GM23338 (cell line): ENCODE measurements at regions not wholly inside any gene's neighbourhood (a gene's known extent, or its start where the extent isn't known, plus 50 kb on each side); places are given as distances from the start of the nearest gene placed in this dataset.

Source experiments
- ATAC-seq: fragments of 200-7000 bp; cut with Tn5 transposase; 3 replicates; pipeline ENCODE4 v1.9.1; 2020
- DNase-seq: peaks from one replicate; pipeline ENCODE4 v3.0.0-alpha.2; 2015; ENCODE audit warnings: low spot score
- H2AFZ ChIP-seq: fragments of 200-600 bp; sonication (generic); 2 replicates; pipeline ENCODE4 v1.8.0; 2016; ENCODE audit warnings: antibody characterized with exemption, mild to moderate bottlenecking, moderate library complexity
- H3F3A ChIP-seq: fragments of 200-600 bp; sonication (generic); replicated peaks from 2 replicates; pipeline ENCODE4 v1.8.0; 2017; ENCODE audit warnings: antibody characterized with exemption, mixed run types, low read depth
- H3K27ac ChIP-seq: fragments of 200-600 bp; sonication (generic); 2 replicates; pipeline ENCODE4 v1.6.1; 2016; ENCODE audit warnings: low read depth
- H3K27me3 ChIP-seq: fragments of 200-600 bp; sonication (generic); 2 replicates; pipeline ENCODE4 v1.8.0; 2016; ENCODE audit warnings: mild to moderate bottlenecking, mixed run types, moderate library complexity; ENCODE audit not compliant: insufficient read depth
- H3K36me3 ChIP-seq: fragments of 200-600 bp; sonication (generic); 2 replicates; pipeline ENCODE4 v1.8.0; 2016; ENCODE audit warnings: mild to moderate bottlenecking; ENCODE audit not compliant: insufficient read depth
- H3K4me1 ChIP-seq: fragments of 200-600 bp; sonication (generic); 2 replicates; pipeline ENCODE4 v1.8.0; 2016; ENCODE audit warnings: mild to moderate bottlenecking, moderate library complexity; ENCODE audit not compliant: insufficient read depth
- H3K4me2 ChIP-seq: fragments of 200-600 bp; sonication (generic); 2 replicates; pipeline ENCODE4 v1.7.1; 2017; ENCODE audit warnings: mixed run types
- H3K4me3 ChIP-seq: fragments of 200-600 bp; sonication (generic); 2 replicates; pipeline ENCODE4 v1.6.1; 2016; ENCODE audit warnings: mixed run types
- H3K79me2 ChIP-seq: fragments of 200-600 bp; sonication (generic); replicated peaks from 2 replicates; pipeline ENCODE4 v1.8.0; 2017; ENCODE audit warnings: mild to moderate bottlenecking; ENCODE audit not compliant: insufficient read depth
- H3K9me2 ChIP-seq: fragments of 200-600 bp; sonication (generic); 2 replicates; pipeline ENCODE4 v1.8.0; 2017; ENCODE audit not compliant: insufficient read depth
- H4K20me1 ChIP-seq: fragments of 200-600 bp; sonication (generic); replicated peaks from 2 replicates; pipeline ENCODE4 v1.8.0; 2017; ENCODE audit warnings: mild to moderate bottlenecking; ENCODE audit not compliant: insufficient read depth
- H3K27ac Mint-ChIP-seq: 2 replicates; pipeline ENCODE4 v1.8.0; 2020; ENCODE audit warnings: inconsistent platforms, mild to moderate bottlenecking, moderate library complexity, mixed read lengths
- H3K27me3 Mint-ChIP-seq: 3 replicates; pipeline ENCODE4 v1.8.0; 2022; ENCODE audit warnings: low read depth, mild to moderate bottlenecking, moderate library complexity, mixed read lengths, inconsistent platforms; ENCODE audit not compliant: insufficient read depth, poor library complexity
- H3K36me3 Mint-ChIP-seq: 3 replicates; pipeline ENCODE4 v1.8.0; 2021; ENCODE audit warnings: low read depth, mild to moderate bottlenecking, inconsistent platforms, moderate library complexity, mixed read lengths
- H3K4me1 Mint-ChIP-seq: 3 replicates; pipeline ENCODE4 v1.8.0; 2020; ENCODE audit warnings: mild to moderate bottlenecking, inconsistent platforms, mixed read lengths
- H3K4me3 Mint-ChIP-seq: 3 replicates; pipeline ENCODE4 v1.8.0; 2021; ENCODE audit warnings: moderate library complexity, mild to moderate bottlenecking, inconsistent platforms, mixed read lengths
- H3K9me3 Mint-ChIP-seq: 3 replicates; pipeline ENCODE4 v1.8.0; 2020; ENCODE audit warnings: moderate library complexity, mild to moderate bottlenecking, inconsistent platforms, mixed read lengths
- EZH2 ChIP-seq: fragments of 200-600 bp; sonication (generic); IDR thresholded peaks from one replicate; pipeline ENCODE4 v1.8.0; 2017; ENCODE audit warnings: antibody characterized with exemption, mild to moderate bottlenecking, low read depth; ENCODE audit not compliant: unreplicated experiment
- EZH2phosphoT487 ChIP-seq: fragments of 200-600 bp; sonication (generic); IDR thresholded peaks from one replicate; pipeline ENCODE4 v1.8.1; 2018; ENCODE audit warnings: antibody characterized with exemption; ENCODE audit not compliant: unreplicated experiment
- JUNB ChIP-seq: IDR thresholded peaks from one replicate; pipeline ENCODE4 v1.6.1; 2016; ENCODE audit warnings: antibody characterized with exemption; ENCODE audit not compliant: unreplicated experiment
- NANOG ChIP-seq: IDR thresholded peaks from 2 replicates; pipeline ENCODE4 v1.6.1; 2016; ENCODE audit warnings: antibody characterized with exemption, borderline replicate concordance
- POLR2AphosphoS5 ChIP-seq: IDR thresholded peaks from 2 replicates; pipeline ENCODE4 v1.6.1; 2016; ENCODE audit warnings: antibody characterized with exemption, low read depth
- STAT1 ChIP-seq: IDR thresholded peaks from one replicate; pipeline ENCODE4 v1.6.1; 2016; ENCODE audit warnings: antibody characterized with exemption; ENCODE audit not compliant: unreplicated experiment
- ZNF114 ChIP-seq: fragments of 250-450 bp; sonication (Bioruptor Pico); IDR thresholded peaks from 2 replicates; pipeline ENCODE4 v1.5.0; 2020; ENCODE audit warnings: mild to moderate bottlenecking, moderate library complexity
- ZNF331 ChIP-seq: fragments of 250-450 bp; sonication (Bioruptor Pico); IDR thresholded peaks from 2 replicates; pipeline ENCODE4 v1.5.0; 2020; ENCODE audit warnings: low read depth, mild to moderate bottlenecking, moderate library complexity
- TF ChIP-seq, protein P1 (sequence below): IDR thresholded peaks from 2 replicates; pipeline ENCODE4 v1.6.1; 2016; ENCODE audit warnings: antibody characterized with exemption
- TF ChIP-seq, protein P2 (sequence below): fragments of 250-450 bp; sonication (Bioruptor Pico); IDR thresholded peaks from 2 replicates; pipeline ENCODE4 v1.5.0; 2020; ENCODE audit warnings: mild to moderate bottlenecking, moderate library complexity
- TF ChIP-seq, protein P3 (sequence below): IDR thresholded peaks from one replicate; pipeline ENCODE4 v1.6.1; 2018; ENCODE audit warnings: antibody characterized with exemption; ENCODE audit not compliant: unreplicated experiment
- TF ChIP-seq, protein P4 (sequence below), 2 experiments: fragments of 200-600 bp in 1 of 2; sonication (generic) in 1 of 2; conservative IDR thresholded peaks; 2 replicates each; pipeline versions ENCODE4 v1.5.1 to v1.6.1; 2016 to 2017; ENCODE audit warnings: antibody characterized with exemption in 2 of 2, low read depth in 2 of 2, mild to moderate bottlenecking in 2 of 2, moderate library complexity in 1 of 2

DNA sequence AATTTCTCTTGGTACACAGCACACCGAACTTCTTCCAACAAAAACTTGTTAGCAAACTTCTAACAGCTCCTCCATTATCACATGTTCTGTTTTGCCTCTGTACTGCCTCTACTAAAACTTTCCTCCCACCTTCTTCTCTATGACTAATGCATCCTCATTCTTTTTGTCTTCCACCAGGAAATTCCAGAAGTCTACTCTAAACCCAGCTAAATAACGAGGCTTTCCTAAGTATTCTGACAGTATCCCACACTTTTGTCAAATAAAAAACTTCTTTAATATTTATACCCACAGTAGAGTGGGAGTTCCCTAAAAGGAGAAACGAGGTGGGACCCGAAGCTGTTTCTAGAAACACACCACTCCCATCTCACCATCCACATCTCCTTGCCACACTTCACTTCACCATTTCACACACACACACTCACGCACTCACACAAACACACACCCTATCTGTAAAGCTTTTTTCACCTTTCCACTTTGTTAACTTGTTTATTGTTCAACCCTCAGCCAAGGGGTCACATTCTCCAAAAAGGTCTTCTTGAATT is 280.3 kb downstream of the ARAP2 start:
- H3K79me2 ChIP-seq, result no peaks in the 10 kb centered on the region
- no peak overlapping the region for H3K4me3 ChIP-seq
- H4K20me1 ChIP-seq, result no peaks in the 10 kb centered on the region
- no peaks in the 10 kb centered on the region for H3K27me3 Mint-ChIP-seq
- no peak overlapping the region for H3K4me3 Mint-ChIP-seq
- TF ChIP-seq, protein P1, sequence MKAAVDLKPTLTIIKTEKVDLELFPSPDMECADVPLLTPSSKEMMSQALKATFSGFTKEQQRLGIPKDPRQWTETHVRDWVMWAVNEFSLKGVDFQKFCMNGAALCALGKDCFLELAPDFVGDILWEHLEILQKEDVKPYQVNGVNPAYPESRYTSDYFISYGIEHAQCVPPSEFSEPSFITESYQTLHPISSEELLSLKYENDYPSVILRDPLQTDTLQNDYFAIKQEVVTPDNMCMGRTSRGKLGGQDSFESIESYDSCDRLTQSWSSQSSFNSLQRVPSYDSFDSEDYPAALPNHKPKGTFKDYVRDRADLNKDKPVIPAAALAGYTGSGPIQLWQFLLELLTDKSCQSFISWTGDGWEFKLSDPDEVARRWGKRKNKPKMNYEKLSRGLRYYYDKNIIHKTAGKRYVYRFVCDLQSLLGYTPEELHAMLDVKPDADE, result no peak
- TF ChIP-seq EZH2 (no peak), ZNF331 (CRISPR knock-in tag) (no peak), JUNB (no peak), ZNF114 (CRISPR knock-in tag) (no peak), NANOG (no peak), STAT1 (no peak), EZH2phosphoT487 (no peak), POLR2AphosphoS5 (no peak)
- TF ChIP-seq, protein P2, sequence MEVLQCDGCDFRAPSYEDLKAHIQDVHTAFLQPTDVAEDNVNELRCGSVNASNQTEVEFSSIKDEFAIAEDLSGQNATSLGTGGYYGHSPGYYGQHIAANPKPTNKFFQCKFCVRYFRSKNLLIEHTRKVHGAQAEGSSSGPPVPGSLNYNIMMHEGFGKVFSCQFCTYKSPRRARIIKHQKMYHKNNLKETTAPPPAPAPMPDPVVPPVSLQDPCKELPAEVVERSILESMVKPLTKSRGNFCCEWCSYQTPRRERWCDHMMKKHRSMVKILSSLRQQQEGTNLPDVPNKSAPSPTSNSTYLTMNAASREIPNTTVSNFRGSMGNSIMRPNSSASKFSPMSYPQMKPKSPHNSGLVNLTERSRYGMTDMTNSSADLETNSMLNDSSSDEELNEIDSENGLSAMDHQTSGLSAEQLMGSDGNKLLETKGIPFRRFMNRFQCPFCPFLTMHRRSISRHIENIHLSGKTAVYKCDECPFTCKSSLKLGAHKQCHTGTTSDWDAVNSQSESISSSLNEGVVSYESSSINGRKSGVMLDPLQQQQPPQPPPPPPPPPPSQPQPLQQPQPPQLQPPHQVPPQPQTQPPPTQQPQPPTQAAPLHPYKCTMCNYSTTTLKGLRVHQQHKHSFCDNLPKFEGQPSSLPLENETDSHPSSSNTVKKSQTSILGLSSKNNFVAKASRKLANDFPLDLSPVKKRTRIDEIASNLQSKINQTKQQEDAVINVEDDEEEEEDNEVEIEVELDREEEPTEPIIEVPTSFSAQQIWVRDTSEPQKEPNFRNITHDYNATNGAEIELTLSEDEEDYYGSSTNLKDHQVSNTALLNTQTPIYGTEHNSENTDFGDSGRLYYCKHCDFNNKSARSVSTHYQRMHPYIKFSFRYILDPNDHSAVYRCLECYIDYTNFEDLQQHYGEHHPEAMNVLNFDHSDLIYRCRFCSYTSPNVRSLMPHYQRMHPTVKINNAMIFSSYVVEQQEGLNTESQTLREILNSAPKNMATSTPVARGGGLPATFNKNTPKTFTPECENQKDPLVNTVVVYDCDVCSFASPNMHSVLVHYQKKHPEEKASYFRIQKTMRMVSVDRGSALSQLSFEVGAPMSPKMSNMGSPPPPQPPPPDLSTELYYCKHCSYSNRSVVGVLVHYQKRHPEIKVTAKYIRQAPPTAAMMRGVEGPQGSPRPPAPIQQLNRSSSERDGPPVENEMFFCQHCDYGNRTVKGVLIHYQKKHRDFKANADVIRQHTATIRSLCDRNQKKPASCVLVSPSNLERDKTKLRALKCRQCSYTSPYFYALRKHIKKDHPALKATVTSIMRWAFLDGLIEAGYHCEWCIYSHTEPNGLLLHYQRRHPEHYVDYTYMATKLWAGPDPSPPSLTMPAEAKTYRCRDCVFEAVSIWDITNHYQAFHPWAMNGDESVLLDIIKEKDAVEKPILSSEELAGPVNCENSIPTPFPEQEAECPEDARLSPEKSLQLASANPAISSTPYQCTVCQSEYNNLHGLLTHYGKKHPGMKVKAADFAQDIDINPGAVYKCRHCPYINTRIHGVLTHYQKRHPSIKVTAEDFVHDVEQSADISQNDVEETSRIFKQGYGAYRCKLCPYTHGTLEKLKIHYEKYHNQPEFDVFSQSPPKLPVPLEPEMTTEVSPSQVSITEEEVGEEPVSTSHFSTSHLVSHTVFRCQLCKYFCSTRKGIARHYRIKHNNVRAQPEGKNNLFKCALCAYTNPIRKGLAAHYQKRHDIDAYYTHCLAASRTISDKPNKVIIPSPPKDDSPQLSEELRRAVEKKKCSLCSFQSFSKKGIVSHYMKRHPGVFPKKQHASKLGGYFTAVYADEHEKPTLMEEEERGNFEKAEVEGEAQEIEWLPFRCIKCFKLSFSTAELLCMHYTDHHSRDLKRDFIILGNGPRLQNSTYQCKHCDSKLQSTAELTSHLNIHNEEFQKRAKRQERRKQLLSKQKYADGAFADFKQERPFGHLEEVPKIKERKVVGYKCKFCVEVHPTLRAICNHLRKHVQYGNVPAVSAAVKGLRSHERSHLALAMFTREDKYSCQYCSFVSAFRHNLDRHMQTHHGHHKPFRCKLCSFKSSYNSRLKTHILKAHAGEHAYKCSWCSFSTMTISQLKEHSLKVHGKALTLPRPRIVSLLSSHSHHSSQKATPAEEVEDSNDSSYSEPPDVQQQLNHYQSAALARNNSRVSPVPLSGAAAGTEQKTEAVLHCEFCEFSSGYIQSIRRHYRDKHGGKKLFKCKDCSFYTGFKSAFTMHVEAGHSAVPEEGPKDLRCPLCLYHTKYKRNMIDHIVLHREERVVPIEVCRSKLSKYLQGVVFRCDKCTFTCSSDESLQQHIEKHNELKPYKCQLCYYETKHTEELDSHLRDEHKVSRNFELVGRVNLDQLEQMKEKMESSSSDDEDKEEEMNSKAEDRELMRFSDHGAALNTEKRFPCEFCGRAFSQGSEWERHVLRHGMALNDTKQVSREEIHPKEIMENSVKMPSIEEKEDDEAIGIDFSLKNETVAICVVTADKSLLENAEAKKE, result no peak
- TF ChIP-seq, protein P3, sequence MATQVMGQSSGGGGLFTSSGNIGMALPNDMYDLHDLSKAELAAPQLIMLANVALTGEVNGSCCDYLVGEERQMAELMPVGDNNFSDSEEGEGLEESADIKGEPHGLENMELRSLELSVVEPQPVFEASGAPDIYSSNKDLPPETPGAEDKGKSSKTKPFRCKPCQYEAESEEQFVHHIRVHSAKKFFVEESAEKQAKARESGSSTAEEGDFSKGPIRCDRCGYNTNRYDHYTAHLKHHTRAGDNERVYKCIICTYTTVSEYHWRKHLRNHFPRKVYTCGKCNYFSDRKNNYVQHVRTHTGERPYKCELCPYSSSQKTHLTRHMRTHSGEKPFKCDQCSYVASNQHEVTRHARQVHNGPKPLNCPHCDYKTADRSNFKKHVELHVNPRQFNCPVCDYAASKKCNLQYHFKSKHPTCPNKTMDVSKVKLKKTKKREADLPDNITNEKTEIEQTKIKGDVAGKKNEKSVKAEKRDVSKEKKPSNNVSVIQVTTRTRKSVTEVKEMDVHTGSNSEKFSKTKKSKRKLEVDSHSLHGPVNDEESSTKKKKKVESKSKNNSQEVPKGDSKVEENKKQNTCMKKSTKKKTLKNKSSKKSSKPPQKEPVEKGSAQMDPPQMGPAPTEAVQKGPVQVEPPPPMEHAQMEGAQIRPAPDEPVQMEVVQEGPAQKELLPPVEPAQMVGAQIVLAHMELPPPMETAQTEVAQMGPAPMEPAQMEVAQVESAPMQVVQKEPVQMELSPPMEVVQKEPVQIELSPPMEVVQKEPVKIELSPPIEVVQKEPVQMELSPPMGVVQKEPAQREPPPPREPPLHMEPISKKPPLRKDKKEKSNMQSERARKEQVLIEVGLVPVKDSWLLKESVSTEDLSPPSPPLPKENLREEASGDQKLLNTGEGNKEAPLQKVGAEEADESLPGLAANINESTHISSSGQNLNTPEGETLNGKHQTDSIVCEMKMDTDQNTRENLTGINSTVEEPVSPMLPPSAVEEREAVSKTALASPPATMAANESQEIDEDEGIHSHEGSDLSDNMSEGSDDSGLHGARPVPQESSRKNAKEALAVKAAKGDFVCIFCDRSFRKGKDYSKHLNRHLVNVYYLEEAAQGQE, result no peak
- TF ChIP-seq, protein P4, sequence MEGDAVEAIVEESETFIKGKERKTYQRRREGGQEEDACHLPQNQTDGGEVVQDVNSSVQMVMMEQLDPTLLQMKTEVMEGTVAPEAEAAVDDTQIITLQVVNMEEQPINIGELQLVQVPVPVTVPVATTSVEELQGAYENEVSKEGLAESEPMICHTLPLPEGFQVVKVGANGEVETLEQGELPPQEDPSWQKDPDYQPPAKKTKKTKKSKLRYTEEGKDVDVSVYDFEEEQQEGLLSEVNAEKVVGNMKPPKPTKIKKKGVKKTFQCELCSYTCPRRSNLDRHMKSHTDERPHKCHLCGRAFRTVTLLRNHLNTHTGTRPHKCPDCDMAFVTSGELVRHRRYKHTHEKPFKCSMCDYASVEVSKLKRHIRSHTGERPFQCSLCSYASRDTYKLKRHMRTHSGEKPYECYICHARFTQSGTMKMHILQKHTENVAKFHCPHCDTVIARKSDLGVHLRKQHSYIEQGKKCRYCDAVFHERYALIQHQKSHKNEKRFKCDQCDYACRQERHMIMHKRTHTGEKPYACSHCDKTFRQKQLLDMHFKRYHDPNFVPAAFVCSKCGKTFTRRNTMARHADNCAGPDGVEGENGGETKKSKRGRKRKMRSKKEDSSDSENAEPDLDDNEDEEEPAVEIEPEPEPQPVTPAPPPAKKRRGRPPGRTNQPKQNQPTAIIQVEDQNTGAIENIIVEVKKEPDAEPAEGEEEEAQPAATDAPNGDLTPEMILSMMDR (conservative IDR thresholded peaks at IDR 0.05; ENCODE audit: low read depth in 2 of 2), result no peak
- H3K27ac Mint-ChIP-seq, result no peak overlapping the region
- H3K36me3 ChIP-seq, result no peaks in the 10 kb centered on the region
- H3K27ac ChIP-seq, result no peak overlapping the region
- no peaks in the 10 kb centered on the region for H3K9me2 ChIP-seq
- no peaks in the 10 kb centered on the region for H3K4me1 Mint-ChIP-seq
- H3K27me3 ChIP-seq, result no peaks in the 10 kb centered on the region
- H3K36me3 Mint-ChIP-seq, result no peaks in the 10 kb centered on the region
- peak overlapping the region; percentile 66; the same call in 1 of the 2 replicates for H2AFZ ChIP-seq
- no peaks in the 10 kb centered on the region for H3F3A ChIP-seq
- no peaks in the 10 kb centered on the region for H3K9me3 Mint-ChIP-seq
- ATAC-seq, result no peak
- no peaks in the 10 kb centered on the region for H3K4me1 ChIP-seq
- H3K4me2 ChIP-seq, result no peak overlapping the region
- DNase-seq, result no peak
